OCI-LY7 (cell line): ENCODE measurements at regions not wholly inside any gene's neighbourhood (a gene's known extent, or its start where the extent isn't known, plus 50 kb on each side); places are given as distances from the start of the nearest gene placed in this dataset.

Experiments used
- EZH2phosphoT487 ChIP-seq: fragments of 200-600 bp; sonication (generic); IDR thresholded peaks from 2 replicates; pipeline ENCODE4 v1.6.1; 2018; ENCODE audit warnings: low read depth, borderline replicate concordance, mild to moderate bottlenecking, mixed run types, antibody characterized with exemption, low read length, moderate library complexity, mixed read lengths
- TF ChIP-seq, protein P1 (sequence below): fragments of 200-600 bp; sonication (generic); conservative IDR thresholded peaks from 2 replicates; pipeline ENCODE4 v1.5.1; 2014; ENCODE audit warnings: mild to moderate bottlenecking, antibody characterized with exemption, low read length, moderate library complexity, mixed read lengths

DNA sequence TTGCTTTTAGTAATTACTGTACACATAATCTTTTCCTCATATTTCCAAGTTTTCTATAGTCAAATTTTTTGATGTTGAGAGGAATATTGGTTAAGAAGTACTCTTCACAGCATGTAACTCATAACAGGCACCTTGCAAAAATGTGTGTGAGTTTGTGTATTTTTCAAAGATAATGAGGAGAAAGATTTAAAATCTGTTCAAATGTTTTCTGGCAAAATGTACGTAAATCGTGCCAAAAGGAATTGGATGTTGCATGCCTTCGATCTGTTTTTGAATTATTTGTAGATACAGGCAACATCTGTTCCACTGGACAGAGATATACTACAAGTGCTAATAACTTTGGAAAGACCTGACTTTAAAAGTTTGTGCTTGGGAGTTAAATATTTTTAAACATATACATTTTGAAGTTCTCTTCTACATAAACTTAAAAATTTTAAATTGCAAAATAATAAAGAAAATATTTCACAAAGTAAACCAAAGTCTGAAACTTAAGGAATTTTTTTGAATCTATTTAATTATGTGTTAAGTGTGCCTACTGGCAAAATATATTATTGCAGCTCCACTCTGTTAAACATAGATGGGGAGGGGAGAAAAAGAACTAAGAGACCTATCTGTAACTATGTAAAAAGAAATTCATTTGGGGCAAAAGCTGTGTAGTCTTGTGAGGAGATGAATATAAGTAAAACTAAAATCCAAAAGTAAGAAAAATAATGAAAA lies 133.5 kb upstream of the UBE2E3 start:
- TF ChIP-seq, protein P1, sequence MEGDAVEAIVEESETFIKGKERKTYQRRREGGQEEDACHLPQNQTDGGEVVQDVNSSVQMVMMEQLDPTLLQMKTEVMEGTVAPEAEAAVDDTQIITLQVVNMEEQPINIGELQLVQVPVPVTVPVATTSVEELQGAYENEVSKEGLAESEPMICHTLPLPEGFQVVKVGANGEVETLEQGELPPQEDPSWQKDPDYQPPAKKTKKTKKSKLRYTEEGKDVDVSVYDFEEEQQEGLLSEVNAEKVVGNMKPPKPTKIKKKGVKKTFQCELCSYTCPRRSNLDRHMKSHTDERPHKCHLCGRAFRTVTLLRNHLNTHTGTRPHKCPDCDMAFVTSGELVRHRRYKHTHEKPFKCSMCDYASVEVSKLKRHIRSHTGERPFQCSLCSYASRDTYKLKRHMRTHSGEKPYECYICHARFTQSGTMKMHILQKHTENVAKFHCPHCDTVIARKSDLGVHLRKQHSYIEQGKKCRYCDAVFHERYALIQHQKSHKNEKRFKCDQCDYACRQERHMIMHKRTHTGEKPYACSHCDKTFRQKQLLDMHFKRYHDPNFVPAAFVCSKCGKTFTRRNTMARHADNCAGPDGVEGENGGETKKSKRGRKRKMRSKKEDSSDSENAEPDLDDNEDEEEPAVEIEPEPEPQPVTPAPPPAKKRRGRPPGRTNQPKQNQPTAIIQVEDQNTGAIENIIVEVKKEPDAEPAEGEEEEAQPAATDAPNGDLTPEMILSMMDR: 0 out of 2 replicates have a peak, but pooled peaks have one; percentile 13
- TF ChIP-seq EZH2phosphoT487: no peak
